BJ (cell line): ENCODE measurements at regions not wholly inside any gene's neighbourhood (a gene's known extent, or its start where the extent isn't known, plus 50 kb on each side); places are given as distances from the start of the nearest gene placed in this dataset.

Experiments
- CTCF ChIA-PET: fragments of 350-600 bp; formaldehyde crosslinking; extraction: SDS; loops from one replicate; lab custom pipeline; 2021; ENCODE audit warnings: antibody characterized with exemption, inconsistent platforms; lab: Yijun Ruan, JAX
- POLR2A ChIA-PET: fragments of 300-600 bp; sonication (Branson Sonifier 250); formaldehyde crosslinking; extraction: SDS; loops from one replicate; lab custom pipeline; 2021; ENCODE audit warnings: antibody characterized with exemption; lab: Charles Lee
- DNase-seq: peaks from one replicate; pipeline ENCODE4 v3.0.0-alpha.2; 2011; ENCODE audit warnings: low read depth
- H3K27me3 ChIP-seq: 2 replicates; pipeline ENCODE4 v1.6.0; 2011; ENCODE audit warnings: low read length; ENCODE audit not compliant: control insufficient read depth, insufficient read depth
- H3K36me3 ChIP-seq: 2 replicates; pipeline ENCODE4 v1.5.1; 2011; ENCODE audit warnings: low read length; ENCODE audit not compliant: control insufficient read depth, insufficient read depth
- H3K4me3 ChIP-seq: 2 replicates; pipeline ENCODE4 v1.5.1; 2011; ENCODE audit warnings: low read depth, mild to moderate bottlenecking, control low read depth, low read length
- CTCF ChIP-seq: IDR thresholded peaks from 2 replicates; pipeline ENCODE4 v1.5.1; 2011; ENCODE audit warnings: low read depth, mild to moderate bottlenecking, control low read depth, inconsistent platforms, low read length, moderate library complexity; ENCODE audit not compliant: insufficient read depth

GRCh38 chr20:4490606-4491280 lies 195.5 kb upstream of the PRNP start:
- no peak for TF ChIP-seq CTCF
- Histone ChIP-seq H3K27me3 (no peaks in the 10 kb centered on the region), H3K36me3 (no peaks in the 10 kb centered on the region), H3K4me3 (no peak overlapping the region)
- ChIA-PET POLR2A (no interaction called here), CTCF (interaction anchor here (1.7 to 2.6 kb wide), 2 partner anchors 10 to 14 kb away, joined by 7 to 12 read pairs; no protein-coding TSS in a partner anchor)
- no peak for DNase-seq

- Histone ChIP-seq H3K27me3 (no peaks in the 10 kb centered on the region), H3K36me3 (no peaks in the 10 kb centered on the region), H3K4me3 (no peak overlapping the region)
- TF ChIP-seq CTCF = no peak
- CTCF ChIA-PET = interaction anchor here (0.9 to 2.6 kb wide), 4 partner anchors 11 to 104 kb away, joined by 3 to 12 read pairs (median 6); no protein-coding TSS in a partner anchor
- DNase-seq = no peak
- POLR2A ChIA-PET = no interaction called here
Observed at GRCh38 chr20:4490045-4490444, 196.2 kb upstream of the PRNP start.

GRCh38 chr20:4488407-4489339 lies 197.6 kb upstream of the PRNP start:
- ChIA-PET POLR2A (no interaction called here), CTCF (interaction anchor here (1.1 kb wide), 1 partner anchor 10 kb away, joined by 3 read pairs; no protein-coding TSS in a partner anchor)
- no peak for TF ChIP-seq CTCF
- Histone ChIP-seq H3K36me3 (no peaks in the 10 kb centered on the region), H3K27me3 (no peaks in the 10 kb centered on the region), H3K4me3 (no peak overlapping the region)
- no peak for DNase-seq

- no peak for TF ChIP-seq CTCF
- Histone ChIP-seq H3K27me3 (no peaks in the 10 kb centered on the region), H3K36me3 (no peaks in the 10 kb centered on the region), H3K4me3 (no peak overlapping the region)
- DNase-seq = no peak
- ChIA-PET POLR2A (no interaction called here), CTCF (interaction anchor here (1.0 kb wide), 1 partner anchor 21 kb away, joined by 5 read pairs; no protein-coding TSS in a partner anchor)
Observed at GRCh38 chr20:4484379-4484997, 201.8 kb upstream of the PRNP start.
